ENCODE measurements at regions not wholly inside any gene's neighbourhood (a gene's known extent, or its start where the extent isn't known, plus 50 kb on each side); places are given as distances from the start of the nearest gene placed in this dataset.

- TF ChIP-seq CTCF (conservative IDR thresholded peaks at IDR 0.05; ENCODE audit: low read length) (no peak), EZH2phosphoT487 (IDR thresholded peaks at IDR 0.05; ENCODE audit: borderline replicate concordance, low read depth, low read length) (no peak)
Measured at GRCh38 chr4:29521281-29521680, 1198.9 kb upstream of the PCDH7 start.
